HFFc6 (cell line): ENCODE measurements at regions not wholly inside any gene's neighbourhood (a gene's known extent, or its start where the extent isn't known, plus 50 kb on each side); places are given as distances from the start of the nearest gene placed in this dataset.
"Not testable (repeated sequence)": the region's sequence is repeated elsewhere in the genome, so short reads cannot be mapped to it uniquely, and the experiment has no call there.

Experiments used
- DNase-seq: peaks from one replicate; pipeline ENCODE4 v3.0.0-alpha.2; 2018
- H3K27ac Mint-ChIP-seq: 2 replicates; pipeline ENCODE4 v1.8.0; 2020; ENCODE audit warnings: mild to moderate bottlenecking, mixed read lengths
- H3K27me3 Mint-ChIP-seq: 2 replicates; pipeline ENCODE4 v1.8.0; 2021; ENCODE audit warnings: mild to moderate bottlenecking, moderate library complexity, mixed read lengths; ENCODE audit not compliant: insufficient read depth
- H3K36me3 Mint-ChIP-seq: 2 replicates; pipeline ENCODE4 v1.8.0; 2021; ENCODE audit warnings: low read depth, mixed read lengths
- H3K4me1 Mint-ChIP-seq: 2 replicates; pipeline ENCODE4 v1.8.0; 2020; ENCODE audit warnings: low read depth, mixed read lengths
- H3K4me3 Mint-ChIP-seq: 2 replicates; pipeline ENCODE4 v1.8.0; 2020; ENCODE audit warnings: mild to moderate bottlenecking, moderate library complexity, mixed read lengths
- H3K9me3 Mint-ChIP-seq: 2 replicates; pipeline ENCODE4 v1.8.0; 2020; ENCODE audit warnings: mild to moderate bottlenecking, mixed read lengths
- TF ChIP-seq, protein P1 (sequence below): fragments of 200-600 bp; sonication (generic); IDR thresholded peaks from 2 replicates; pipeline ENCODE4 v1.5.0; 2021; ENCODE audit warnings: antibody characterized with exemption, mild to moderate bottlenecking

DNA sequence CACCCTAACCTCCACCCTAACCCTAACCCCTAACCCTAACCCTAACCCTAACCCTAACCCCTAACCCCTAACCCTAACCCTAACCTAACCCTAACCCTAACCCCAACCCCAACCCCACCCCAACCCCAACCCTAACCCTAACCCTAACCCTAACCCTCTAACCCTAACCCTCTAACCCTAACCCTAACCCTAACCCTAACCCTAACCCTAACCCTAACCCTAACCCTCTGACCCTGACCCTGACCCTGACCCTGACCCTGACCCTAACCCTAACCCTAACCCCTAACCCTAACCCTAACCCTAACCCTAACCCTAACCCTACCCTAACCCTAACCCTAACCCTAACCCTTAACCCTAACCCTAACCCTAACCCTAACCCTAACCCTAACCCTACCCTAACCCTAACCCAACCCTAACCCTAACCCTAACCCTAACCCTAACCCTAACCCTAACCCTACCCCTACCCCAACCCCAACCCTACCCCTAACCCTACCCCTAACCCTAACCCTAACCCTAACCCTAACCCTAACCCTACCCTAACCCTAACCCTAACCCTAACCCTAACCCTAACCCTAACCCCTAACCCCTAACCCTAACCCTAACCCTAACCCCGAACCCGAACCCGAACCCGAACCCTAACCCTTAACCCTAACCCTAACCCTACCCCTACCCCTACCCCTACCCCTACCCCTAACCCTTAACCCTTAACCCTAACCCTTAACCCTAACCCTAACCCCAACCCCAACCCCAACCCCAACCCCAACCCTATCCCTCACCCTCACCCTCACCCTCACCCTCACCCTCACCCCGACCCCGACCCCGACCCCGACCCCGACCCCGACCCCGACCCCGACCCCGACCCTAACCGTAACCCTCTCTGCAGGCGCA is 186.2 kb upstream of the CHL1 start:
- DNase-seq, H3K4me1 Mint-ChIP-seq, H3K27me3 Mint-ChIP-seq, H3K36me3 Mint-ChIP-seq, H3K27ac Mint-ChIP-seq, H3K4me3 Mint-ChIP-seq: not testable (repeated sequence)
- H3K9me3 Mint-ChIP-seq, result peaks cover 10% of the 10 kb centered on the region

DNA sequence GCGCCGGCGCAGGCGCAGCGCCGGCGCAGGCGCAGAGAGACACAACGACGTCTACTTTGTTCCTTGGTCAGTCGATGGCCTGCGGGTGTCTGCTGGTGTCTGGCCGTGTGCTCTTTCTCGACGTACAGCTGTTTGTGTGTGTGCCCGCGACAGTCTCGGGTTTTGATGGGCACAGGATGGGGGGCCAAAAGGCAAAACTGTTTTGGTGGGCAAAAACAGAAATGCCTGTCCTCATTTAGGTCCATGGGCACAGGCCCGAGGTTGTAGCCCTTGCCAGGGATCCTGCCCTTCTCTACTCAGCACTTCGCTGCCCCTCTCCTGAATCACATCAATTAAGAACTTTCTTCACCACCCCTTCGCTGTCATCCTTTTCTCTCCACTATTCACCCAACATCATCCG is 184.8 kb upstream of the CHL1 start:
- TF ChIP-seq, protein P1, sequence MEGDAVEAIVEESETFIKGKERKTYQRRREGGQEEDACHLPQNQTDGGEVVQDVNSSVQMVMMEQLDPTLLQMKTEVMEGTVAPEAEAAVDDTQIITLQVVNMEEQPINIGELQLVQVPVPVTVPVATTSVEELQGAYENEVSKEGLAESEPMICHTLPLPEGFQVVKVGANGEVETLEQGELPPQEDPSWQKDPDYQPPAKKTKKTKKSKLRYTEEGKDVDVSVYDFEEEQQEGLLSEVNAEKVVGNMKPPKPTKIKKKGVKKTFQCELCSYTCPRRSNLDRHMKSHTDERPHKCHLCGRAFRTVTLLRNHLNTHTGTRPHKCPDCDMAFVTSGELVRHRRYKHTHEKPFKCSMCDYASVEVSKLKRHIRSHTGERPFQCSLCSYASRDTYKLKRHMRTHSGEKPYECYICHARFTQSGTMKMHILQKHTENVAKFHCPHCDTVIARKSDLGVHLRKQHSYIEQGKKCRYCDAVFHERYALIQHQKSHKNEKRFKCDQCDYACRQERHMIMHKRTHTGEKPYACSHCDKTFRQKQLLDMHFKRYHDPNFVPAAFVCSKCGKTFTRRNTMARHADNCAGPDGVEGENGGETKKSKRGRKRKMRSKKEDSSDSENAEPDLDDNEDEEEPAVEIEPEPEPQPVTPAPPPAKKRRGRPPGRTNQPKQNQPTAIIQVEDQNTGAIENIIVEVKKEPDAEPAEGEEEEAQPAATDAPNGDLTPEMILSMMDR, result no peak
- peaks cover 10% of the 10 kb centered on the region for H3K9me3 Mint-ChIP-seq
- no peak for DNase-seq
- H3K27me3 Mint-ChIP-seq, result no peaks in the 10 kb centered on the region; the same call in 1 of the 2 replicates
- no peaks in the 10 kb centered on the region for H3K4me1 Mint-ChIP-seq
- no peak overlapping the region for H3K4me3 Mint-ChIP-seq
- H3K36me3 Mint-ChIP-seq, result peaks cover 5% of the 10 kb centered on the region; the same call in 1 of the 2 replicates
- H3K27ac Mint-ChIP-seq, result no peak overlapping the region

DNA sequence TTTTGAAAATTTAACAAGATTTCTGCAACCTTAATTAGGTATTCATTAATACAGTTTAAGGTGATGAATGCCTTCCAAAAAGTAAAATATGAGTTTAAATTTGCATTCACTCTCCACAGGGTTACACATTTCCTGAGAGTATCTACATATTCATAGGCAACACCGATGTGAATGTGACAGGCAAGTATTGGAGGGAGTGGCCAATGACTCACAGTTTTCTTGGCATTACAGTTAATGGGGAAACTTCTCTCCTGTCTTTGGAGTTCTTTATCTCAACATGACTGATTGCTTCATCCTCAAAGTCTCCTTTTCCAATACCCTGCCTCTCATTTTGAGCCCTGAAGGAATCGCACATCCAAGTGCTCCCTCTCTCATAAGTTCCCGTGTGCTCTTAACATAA is 181.9 kb upstream of the CHL1 start:
- H3K4me3 Mint-ChIP-seq, result no peak overlapping the region
- peaks cover 18% of the 10 kb centered on the region for H3K9me3 Mint-ChIP-seq
- H3K27ac Mint-ChIP-seq, result no peak overlapping the region

DNA sequence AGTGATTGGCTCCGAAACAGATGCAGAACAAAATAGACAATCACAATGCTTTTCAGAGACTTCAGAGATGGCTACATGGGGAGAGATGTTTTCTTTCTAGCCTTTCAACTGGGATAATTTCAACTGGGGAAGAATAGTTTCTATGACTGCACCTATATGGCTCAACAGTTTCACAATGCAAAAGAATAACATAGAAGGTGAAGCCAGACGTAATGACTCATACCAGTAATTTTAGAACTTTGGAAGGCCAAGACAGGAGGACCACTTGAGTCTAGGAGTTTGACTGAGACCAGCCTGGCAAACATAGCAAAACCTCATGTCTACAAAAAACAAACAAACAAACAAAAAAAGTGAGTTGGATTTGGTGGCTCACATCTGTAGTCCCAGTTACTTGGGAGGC is 180.2 kb upstream of the CHL1 start:
- Mint-ChIP-seq H3K27me3 (no peaks in the 10 kb centered on the region; the same call in 1 of the 2 replicates), H3K9me3 (peaks cover 18% of the 10 kb centered on the region), H3K4me1 (no peaks in the 10 kb centered on the region), H3K36me3 (peaks cover 5% of the 10 kb centered on the region; the same call in 1 of the 2 replicates), H3K4me3 (no peak overlapping the region), H3K27ac (no peak overlapping the region)
- TF ChIP-seq, protein P1, result no peak
- DNase-seq, result no peak

More for the DNA sequence above, 181.9 kb upstream of the CHL1 start:
- TF ChIP-seq, protein P1, result no peak
- H3K27me3 Mint-ChIP-seq, result no peaks in the 10 kb centered on the region; the same call in 1 of the 2 replicates
- peaks cover 5% of the 10 kb centered on the region; the same call in 1 of the 2 replicates for H3K36me3 Mint-ChIP-seq
- H3K4me1 Mint-ChIP-seq, result no peaks in the 10 kb centered on the region
- DNase-seq, result no peak

DNA sequence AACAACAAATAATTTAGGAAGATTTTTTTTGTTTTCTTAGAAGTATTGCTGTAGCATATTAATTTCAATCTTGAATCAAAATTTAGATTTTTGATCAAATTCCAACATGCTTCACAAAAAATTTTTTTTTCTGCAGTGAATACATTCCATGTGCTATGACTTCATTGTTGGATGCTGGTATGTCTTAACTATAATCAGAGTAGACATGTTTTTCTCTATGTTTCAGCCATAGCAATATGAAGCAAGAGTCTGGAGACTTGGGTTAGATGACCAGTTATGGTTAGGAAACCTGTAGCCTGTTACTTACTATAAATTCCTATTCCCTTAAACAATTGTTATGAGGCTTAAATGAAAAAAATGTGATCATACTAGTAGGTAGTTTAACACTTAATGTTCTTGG is 176.1 kb upstream of the CHL1 start:
- H3K27ac Mint-ChIP-seq, result no peak overlapping the region
- no peak overlapping the region for H3K4me3 Mint-ChIP-seq
- no peaks in the 10 kb centered on the region for H3K27me3 Mint-ChIP-seq
- no peak for DNase-seq
- H3K36me3 Mint-ChIP-seq, result no peaks in the 10 kb centered on the region
- peaks cover 7% of the 10 kb centered on the region; the same call in 1 of the 2 replicates for H3K9me3 Mint-ChIP-seq
- H3K4me1 Mint-ChIP-seq, result no peaks in the 10 kb centered on the region
- TF ChIP-seq, protein P1, result no peak

DNA sequence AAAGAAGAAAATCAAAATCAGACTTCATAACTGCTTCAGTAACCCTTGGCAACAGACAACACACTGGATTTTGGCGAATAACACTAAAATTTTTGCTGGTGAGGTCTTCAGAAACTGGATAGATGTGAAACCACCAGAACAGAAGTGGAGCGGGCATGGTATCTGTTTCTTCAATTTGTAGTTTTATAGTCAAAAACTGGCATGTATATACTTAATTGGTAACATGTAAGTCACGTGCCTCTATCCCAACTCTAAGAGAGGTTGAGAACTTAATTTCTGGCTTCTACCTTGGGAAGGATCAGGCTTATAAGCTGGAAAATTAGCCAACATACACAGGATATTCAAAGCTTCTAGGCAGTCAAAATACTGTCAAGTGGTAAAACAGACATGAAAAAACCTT is 172.6 kb upstream of the CHL1 start:
- Mint-ChIP-seq H3K36me3 (no peaks in the 10 kb centered on the region), H3K27ac (no peak overlapping the region), H3K27me3 (no peaks in the 10 kb centered on the region), H3K9me3 (peaks cover 5% of the 10 kb centered on the region; the same call in 1 of the 2 replicates), H3K4me1 (no peaks in the 10 kb centered on the region), H3K4me3 (no peak overlapping the region)
- no peak for DNase-seq
- TF ChIP-seq, protein P1, result no peak
